Upper lobe of left lung (tissue), 6 donors: ENCODE measurements at regions not wholly inside any gene's neighbourhood (a gene's known extent, or its start where the extent isn't known, plus 50 kb on each side); places are given as distances from the start of the nearest gene placed in this dataset.

Source experiments
- ATAC-seq, 2 donors: fragments of 200-7000 bp; cut with Tn5 transposase; one replicate each; pipeline ENCODE4 v1.9.1; 2022; ENCODE audit warnings: mild to moderate bottlenecking in 2 of 2, moderate library complexity in 2 of 2; ENCODE audit not compliant: low FRiP score in 2 of 2
- DNase-seq, 2 donors: peaks; one replicate each; pipeline ENCODE4 v3.0.0-alpha.2; 2019 to 2020
- H3K27ac ChIP-seq, 4 donors: fragments of 200-600 bp; sonication (generic); one replicate each; pipeline ENCODE4 v1.5.1; 2016 to 2019
- H3K27me3 ChIP-seq, 4 donors: fragments of 200-600 bp; sonication (generic); one replicate each; pipeline ENCODE4 v1.5.1; 2017 to 2019
- H3K36me3 ChIP-seq, 4 donors: fragments of 200-600 bp; sonication (generic); one replicate each; pipeline ENCODE4 v1.5.1; 2016 to 2019
- H3K4me1 ChIP-seq, 4 donors: fragments of 200-600 bp; sonication (generic); one replicate each; pipeline ENCODE4 v1.5.1; 2018 to 2019
- H3K4me3 ChIP-seq, 4 donors: fragments of 200-600 bp; sonication (generic); one replicate each; pipeline ENCODE4 v1.5.1; 2017 to 2019; ENCODE audit warnings: mild to moderate bottlenecking in 2 of 4, moderate library complexity in 1 of 4
- H3K9me3 ChIP-seq, 4 donors: fragments of 200-600 bp; sonication (generic); one replicate each; pipeline ENCODE4 v1.5.1; 2018 to 2019
- EP300 ChIP-seq, 4 donors: sonication (generic); formaldehyde crosslinking; IDR thresholded peaks; one replicate each; pipeline ENCODE4 v1.5.1; 2017; ENCODE audit warnings: antibody characterized with exemption in 4 of 4, control low read depth in 2 of 4
- POLR2A ChIP-seq, 4 donors: fragments of 450-650 bp; IDR thresholded peaks; one replicate each; pipeline ENCODE4 v1.5.1; 2016 to 2017; ENCODE audit warnings: antibody characterized with exemption in 4 of 4, mild to moderate bottlenecking in 2 of 4
- POLR2AphosphoS5 ChIP-seq, 2 donors: sonication (generic); formaldehyde crosslinking; IDR thresholded peaks; one replicate each; pipeline ENCODE4 v1.5.1; 2017; ENCODE audit warnings: antibody characterized with exemption in 2 of 2
- WGBS, 2 donors: methylation state at CpG; one replicate each; pipeline ENCODE4 v1.1.5; 2017 to 2018; 5-methylcytosine and 5-hydroxymethylcytosine counted together
- TF ChIP-seq, protein P1 (sequence below), 6 experiments: fragments of 450-650 bp in 4 of 6; fragments of 200-600 bp in 2 of 6; sonication (generic) in 2 of 6; IDR thresholded peaks; one replicate each; pipeline ENCODE4 v1.5.1; 2016 to 2019; ENCODE audit warnings: antibody characterized with exemption in 6 of 6
- donor health status: DM: no; HTN: no; CAD: no; lungs with moderate emphysema.
- donor health status: DM: no; HTN: yes; CAD: no; lungs with severe emphysema.

DNA sequence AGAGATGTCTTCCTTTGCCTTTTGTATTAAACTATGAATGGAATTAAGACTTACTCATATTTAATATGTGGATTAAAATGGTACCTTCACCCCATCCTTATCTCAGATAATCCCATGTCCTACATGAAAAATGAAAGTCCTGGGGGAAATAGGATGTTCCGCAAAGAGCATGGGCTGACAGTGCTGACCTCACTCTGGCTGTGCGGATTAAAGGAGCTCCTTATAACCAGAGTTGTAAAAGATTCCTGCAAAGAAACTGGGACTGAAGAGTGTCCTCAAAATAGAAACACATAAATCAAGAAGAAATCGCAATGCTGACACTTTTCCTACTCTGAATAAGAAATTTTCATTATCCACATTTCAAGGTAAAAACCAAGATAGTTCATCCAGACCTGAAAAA is 384.5 kb downstream of the LIG4 start:
- H3K36me3 ChIP-seq = no peaks in the 10 kb centered on the region
- H3K4me1 ChIP-seq = no peaks in the 10 kb centered on the region
- ATAC-seq (no peak), DNase-seq (no peak)
- H3K9me3 ChIP-seq = no peaks in the 10 kb centered on the region
- 85 to 89% methylated on average over 3 of the region's 3 CpGs for WGBS, 2 donors
- no peak overlapping the region for H3K27ac ChIP-seq
- TF ChIP-seq EP300 (IDR thresholded peaks at IDR 0.05) (no peak), POLR2AphosphoS5 (IDR thresholded peaks at IDR 0.05) (no peak), POLR2A (IDR thresholded peaks at IDR 0.05) (no peak)
- TF ChIP-seq, protein P1, sequence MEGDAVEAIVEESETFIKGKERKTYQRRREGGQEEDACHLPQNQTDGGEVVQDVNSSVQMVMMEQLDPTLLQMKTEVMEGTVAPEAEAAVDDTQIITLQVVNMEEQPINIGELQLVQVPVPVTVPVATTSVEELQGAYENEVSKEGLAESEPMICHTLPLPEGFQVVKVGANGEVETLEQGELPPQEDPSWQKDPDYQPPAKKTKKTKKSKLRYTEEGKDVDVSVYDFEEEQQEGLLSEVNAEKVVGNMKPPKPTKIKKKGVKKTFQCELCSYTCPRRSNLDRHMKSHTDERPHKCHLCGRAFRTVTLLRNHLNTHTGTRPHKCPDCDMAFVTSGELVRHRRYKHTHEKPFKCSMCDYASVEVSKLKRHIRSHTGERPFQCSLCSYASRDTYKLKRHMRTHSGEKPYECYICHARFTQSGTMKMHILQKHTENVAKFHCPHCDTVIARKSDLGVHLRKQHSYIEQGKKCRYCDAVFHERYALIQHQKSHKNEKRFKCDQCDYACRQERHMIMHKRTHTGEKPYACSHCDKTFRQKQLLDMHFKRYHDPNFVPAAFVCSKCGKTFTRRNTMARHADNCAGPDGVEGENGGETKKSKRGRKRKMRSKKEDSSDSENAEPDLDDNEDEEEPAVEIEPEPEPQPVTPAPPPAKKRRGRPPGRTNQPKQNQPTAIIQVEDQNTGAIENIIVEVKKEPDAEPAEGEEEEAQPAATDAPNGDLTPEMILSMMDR (IDR thresholded peaks at IDR 0.05) = no peak
- H3K27me3 ChIP-seq = no peaks in the 10 kb centered on the region
- H3K4me3 ChIP-seq = no peak overlapping the region

DNA sequence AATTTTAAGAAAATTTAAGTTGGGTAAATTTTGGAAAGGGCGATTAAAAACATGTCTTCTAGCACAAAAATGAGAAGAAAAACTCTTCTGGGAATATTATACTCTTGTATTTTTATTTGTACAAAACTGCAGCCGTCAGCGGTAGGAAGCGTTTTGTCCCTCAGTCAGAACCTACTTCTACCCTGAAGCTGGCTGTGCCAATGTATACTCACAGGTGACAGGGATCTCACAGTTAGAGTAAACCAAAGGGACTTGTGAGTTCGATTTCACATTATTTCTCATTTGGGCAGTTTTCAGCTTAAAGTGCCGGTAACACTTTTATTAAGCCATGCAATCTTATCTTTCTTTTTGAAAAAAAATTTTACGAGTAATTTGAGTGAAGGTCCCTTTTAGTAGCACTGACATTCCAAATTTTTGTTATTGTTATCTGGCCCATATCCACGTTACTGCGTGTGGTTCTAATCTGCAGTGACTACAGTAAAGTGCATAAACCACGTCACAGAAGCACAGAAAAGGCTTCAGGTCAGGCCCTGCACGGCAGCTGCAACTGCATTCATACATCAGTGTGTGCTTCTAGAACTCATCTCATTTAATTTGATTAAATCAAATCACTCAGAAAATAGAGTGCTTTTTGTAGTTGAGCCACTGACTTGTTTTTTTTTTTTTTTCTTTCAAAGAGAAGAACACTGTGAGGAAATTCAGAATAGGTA is 387.3 kb downstream of the LIG4 start:
- H3K27me3 ChIP-seq = no peaks in the 10 kb centered on the region
- H3K36me3 ChIP-seq = no peaks in the 10 kb centered on the region
- H3K27ac ChIP-seq = no peak overlapping the region
- H3K4me1 ChIP-seq = no peaks in the 10 kb centered on the region
- 76 to 84% methylated on average over 11 of the region's 11 CpGs for WGBS, 2 donors
- no peaks in the 10 kb centered on the region for H3K9me3 ChIP-seq
- TF ChIP-seq EP300 (IDR thresholded peaks at IDR 0.05) (no peak), POLR2A (IDR thresholded peaks at IDR 0.05) (no peak), POLR2AphosphoS5 (IDR thresholded peaks at IDR 0.05) (no peak)
- TF ChIP-seq, protein P1 (IDR thresholded peaks at IDR 0.05) = no peak
- ATAC-seq (no peak), DNase-seq (no peak)
- no peak overlapping the region for H3K4me3 ChIP-seq

DNA sequence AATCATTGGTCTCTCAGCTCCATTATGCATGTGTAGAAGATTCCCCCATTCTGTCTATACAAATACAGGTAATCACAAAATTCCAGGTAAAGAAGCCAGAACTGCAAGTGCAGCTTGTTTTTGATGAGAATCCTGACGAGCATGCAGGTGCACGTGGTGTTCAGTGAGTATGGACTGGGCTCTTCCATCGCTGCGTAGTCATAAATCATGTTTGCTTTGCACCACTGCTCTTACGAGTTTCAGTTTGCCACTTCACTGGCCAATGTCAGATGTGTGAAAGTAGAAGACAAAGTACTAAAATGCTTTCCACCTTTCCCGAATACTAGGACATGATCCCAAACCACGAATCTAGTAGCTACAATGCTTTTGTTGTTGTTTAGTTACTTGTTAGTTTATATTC is 390.7 kb downstream of the LIG4 start:
- DNase-seq (no peak), ATAC-seq (no peak)
- no peak overlapping the region for H3K4me3 ChIP-seq
- H3K27me3 ChIP-seq = no peaks in the 10 kb centered on the region
- no peak overlapping the region for H3K27ac ChIP-seq
- H3K4me1 ChIP-seq = no peaks in the 10 kb centered on the region
- H3K9me3 ChIP-seq = no peaks in the 10 kb centered on the region
- TF ChIP-seq, protein P1 (IDR thresholded peaks at IDR 0.05) = no peak
- TF ChIP-seq POLR2AphosphoS5 (IDR thresholded peaks at IDR 0.05) = no peak
- H3K36me3 ChIP-seq = no peaks in the 10 kb centered on the region
- WGBS, 2 donors = 87 to 88% methylated on average over 7 of the region's 7 CpGs

DNA sequence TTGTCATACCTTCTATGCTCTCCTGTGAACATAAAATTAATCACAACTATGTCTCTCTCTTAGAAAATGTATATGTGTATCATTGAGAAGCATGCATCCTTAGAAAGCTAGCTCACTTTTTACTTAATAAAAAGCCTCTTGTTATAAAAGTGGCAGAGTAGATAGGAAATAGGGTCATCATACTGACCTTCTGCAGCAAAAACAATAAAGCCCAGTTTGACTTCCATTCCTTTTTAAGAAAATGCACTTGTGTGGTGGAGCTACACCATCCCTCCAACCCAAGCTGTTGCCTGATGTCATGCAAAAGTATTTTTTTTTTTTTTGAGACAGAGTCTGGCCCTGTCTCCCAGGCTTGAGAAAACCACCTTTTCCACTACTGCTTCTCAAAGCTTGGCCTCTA is 393.3 kb downstream of the LIG4 start:
- no peaks in the 10 kb centered on the region for H3K9me3 ChIP-seq
- H3K27me3 ChIP-seq = no peaks in the 10 kb centered on the region
- H3K36me3 ChIP-seq = no peaks in the 10 kb centered on the region
- DNase-seq = no peak
- H3K4me1 ChIP-seq = no peaks in the 10 kb centered on the region
- no peak for ATAC-seq
- no peak overlapping the region for H3K27ac ChIP-seq
- TF ChIP-seq POLR2AphosphoS5 (IDR thresholded peaks at IDR 0.05) = no peak
- TF ChIP-seq, protein P1 (IDR thresholded peaks at IDR 0.05) = no peak
- TF ChIP-seq POLR2A (IDR thresholded peaks at IDR 0.05) = no peak
- TF ChIP-seq EP300 (IDR thresholded peaks at IDR 0.05) = no peak
- H3K4me3 ChIP-seq = no peak overlapping the region

DNA sequence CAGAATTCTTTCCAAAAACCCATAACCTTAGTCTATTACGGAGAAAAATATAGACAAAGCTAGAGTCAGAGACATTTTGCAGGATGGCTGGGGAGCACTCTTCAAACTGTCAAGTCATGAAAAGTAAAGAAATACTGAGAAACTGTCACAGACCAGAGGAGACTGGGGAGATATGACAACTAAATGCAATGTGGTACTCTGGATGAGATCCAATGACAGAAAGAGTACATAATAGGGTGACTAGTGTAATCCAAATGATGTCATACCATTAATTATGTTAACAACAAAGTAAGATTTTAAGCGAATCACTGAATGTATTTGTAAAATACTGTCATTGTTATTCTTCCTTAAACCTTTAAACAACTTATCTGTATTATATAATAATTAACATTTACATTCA is 393.8 kb downstream of the LIG4 start:
- no peaks in the 10 kb centered on the region for H3K4me1 ChIP-seq
- DNase-seq (no peak), ATAC-seq (no peak)
- 82 to 83% methylated on average over 2 of the region's 2 CpGs for WGBS, 2 donors
- H3K4me3 ChIP-seq = no peak overlapping the region
- H3K27ac ChIP-seq = no peak overlapping the region
- TF ChIP-seq POLR2A (IDR thresholded peaks at IDR 0.05) (no peak), POLR2AphosphoS5 (IDR thresholded peaks at IDR 0.05) (no peak), EP300 (IDR thresholded peaks at IDR 0.05) (no peak)
- TF ChIP-seq, protein P1 (IDR thresholded peaks at IDR 0.05) = no peak
- H3K27me3 ChIP-seq = no peaks in the 10 kb centered on the region
- no peaks in the 10 kb centered on the region for H3K9me3 ChIP-seq
- H3K36me3 ChIP-seq = no peaks in the 10 kb centered on the region
